SKM-1 (cell line): ENCODE measurements at regions not wholly inside any gene's neighbourhood (a gene's known extent, or its start where the extent isn't known, plus 50 kb on each side); places are given as distances from the start of the nearest gene placed in this dataset.
A peak's percentile ranks its signal among the peaks of the same experiment; 100 is the strongest.

Experiments
- DNase-seq: peaks from one replicate; lab custom pipeline; 2025; ENCODE audit not compliant: unreplicated experiment; lab: John Stamatoyannopoulos, UW

DNA sequence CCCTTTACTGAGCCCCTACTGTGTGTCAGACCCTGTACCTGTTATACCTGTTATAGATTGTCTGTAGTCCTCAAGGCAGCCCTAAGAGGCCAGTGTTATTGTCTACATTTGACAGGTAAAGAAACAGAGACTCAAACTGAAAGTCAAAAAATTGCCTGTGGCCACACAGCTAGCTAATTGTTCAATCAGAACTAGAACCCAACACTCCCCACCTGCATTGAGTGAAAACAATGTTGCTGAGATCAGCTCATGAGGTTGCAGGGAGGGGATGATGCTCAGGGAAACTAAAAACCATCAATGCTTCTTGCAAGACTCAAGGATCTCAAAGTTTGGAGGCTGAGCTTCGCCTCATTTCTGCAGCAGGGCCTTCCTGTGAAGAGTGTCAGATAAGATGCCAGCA is 109.5 kb upstream of the LMO4 start:
- DNase-seq, result no peak

DNA sequence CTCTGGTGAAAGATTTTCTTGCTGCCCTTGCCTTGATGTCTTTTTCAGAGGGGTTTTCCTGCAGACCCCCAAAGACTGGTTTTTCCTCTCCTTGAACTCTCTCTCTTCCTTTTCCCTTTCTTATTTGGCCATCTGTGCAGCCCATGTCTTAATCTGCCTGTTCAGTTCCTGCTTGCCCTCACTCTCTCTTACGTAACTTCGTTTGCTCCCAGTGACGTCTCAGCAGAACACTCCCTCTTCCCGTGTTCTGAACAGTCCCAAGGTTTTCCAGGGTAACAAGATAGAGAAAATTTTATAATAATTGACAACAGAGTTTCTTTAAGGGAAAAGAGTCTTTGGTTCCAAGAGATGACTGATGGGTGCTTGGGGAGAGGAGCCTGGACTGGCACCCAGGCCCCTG is 109.1 kb upstream of the LMO4 start:
- DNase-seq, result no peak

DNA sequence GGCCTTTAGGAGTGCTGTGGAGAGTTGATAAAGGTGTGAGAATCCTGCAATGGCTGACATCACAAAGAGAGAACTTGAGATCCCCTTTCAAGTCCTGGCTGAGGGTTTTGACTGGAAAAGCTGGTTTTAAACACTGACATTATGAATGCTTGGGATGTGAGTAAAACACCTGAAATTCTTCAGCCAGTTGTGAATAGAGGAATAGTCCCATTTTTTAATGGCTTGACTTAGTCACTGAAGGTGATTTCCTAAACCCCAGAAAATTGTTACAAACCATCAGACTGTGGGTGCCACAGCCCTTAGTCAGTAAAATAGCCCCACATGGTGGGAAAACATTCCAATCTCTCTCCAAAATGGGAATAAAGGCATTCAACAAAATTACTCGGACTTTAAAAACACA is 107.7 kb upstream of the LMO4 start:
- DNase-seq, result no peak

DNA sequence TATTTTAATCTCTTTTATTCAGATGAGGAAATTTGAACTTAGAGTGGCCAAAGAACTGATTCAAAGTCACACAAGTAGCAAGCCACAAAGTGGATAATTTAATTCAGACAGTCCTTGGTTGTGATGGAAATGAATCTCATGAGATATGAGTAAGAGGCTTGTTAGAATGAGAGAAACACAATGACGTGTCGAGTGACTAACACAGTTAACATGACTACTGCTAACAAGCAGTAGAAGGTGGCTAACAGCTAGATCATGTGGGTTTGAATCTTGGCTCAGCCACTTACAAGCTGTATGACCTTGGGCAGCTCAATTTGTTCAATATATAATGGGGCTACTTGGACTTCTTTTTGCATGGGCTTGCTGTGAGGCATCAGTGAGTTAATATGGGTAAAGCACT is 104.5 kb upstream of the LMO4 start:
- DNase-seq, result no peak

DNA sequence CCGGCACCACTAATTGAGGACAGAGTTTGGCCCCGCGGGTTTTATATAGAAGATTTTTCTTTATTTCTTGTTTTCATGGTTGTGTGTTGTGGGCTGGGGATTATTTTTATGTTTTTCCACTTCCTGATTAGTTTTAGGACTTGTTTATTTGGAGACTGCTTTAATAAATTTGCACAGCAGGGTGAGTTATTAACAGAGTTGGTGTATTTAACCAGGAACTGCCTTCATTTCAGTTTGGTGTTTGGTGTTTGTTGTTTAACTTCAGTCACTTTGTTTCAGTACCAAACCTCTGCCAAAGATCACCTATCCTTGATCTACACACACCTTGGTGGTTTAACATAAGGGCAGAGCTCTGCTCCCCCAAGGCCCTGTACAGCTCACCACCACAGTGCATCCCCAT is 103.5 kb upstream of the LMO4 start:
- DNase-seq, result no peak

DNA sequence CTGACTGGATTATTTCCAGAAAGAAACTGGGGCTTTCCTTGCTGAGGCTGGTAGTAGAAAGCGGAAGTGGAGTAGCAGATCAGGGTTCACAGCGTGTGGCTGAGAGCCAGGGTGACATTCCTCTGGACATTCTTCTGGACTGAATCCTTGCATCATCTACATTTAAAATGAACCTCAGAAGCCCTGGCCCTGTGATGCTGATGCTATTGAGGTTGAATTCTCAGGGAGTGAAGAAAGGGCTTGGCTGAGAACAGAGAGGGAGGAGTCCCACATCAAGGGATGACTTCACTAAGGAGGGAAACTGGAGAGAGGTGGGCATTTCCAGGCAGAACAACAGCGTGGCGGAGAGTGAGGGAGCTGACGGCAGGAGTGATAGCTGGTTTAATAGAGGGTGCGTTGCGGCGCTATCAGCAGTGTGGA is 102.3 kb upstream of the LMO4 start:
- DNase-seq, result peak; percentile 21

DNA sequence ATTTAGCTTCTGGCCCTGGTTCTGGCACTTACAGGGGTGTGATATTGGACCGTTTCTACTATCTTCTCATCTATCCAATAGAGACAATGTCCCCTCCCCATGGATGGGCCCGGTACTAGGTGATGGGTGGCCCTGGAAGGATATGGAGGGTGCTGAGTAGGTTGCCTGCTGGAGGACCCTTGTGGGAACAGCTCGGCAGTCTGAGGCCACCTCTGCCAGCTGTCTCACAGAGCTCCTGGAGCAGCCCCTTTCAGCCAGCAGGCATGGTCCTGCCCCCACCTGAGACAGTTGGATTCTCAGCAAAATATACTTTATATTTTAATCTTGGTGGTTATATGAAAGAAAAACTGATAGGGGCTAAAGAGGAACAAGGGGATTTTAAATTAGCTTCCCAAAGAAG is 101.0 kb upstream of the LMO4 start:
- DNase-seq, result no peak

DNA sequence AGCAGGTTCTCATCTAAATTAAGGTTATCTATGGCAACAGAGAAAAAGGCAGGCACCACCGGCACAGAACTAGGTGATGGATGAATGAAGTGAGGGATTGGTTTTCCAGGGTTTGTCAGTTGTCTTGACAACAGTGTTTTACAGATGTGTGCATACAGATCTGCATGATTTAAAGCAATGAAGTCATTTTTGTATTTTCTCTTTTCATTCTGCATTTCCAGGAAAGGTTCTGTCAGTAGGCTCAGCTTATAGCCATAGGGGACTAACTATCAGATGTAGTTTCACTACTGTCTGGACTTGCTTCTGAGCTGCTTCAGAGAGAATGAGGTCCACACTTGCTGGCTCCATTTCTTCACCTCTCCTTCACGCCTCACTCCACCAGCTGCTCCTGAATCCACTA is 98.2 kb upstream of the LMO4 start:
- DNase-seq, result no peak

DNA sequence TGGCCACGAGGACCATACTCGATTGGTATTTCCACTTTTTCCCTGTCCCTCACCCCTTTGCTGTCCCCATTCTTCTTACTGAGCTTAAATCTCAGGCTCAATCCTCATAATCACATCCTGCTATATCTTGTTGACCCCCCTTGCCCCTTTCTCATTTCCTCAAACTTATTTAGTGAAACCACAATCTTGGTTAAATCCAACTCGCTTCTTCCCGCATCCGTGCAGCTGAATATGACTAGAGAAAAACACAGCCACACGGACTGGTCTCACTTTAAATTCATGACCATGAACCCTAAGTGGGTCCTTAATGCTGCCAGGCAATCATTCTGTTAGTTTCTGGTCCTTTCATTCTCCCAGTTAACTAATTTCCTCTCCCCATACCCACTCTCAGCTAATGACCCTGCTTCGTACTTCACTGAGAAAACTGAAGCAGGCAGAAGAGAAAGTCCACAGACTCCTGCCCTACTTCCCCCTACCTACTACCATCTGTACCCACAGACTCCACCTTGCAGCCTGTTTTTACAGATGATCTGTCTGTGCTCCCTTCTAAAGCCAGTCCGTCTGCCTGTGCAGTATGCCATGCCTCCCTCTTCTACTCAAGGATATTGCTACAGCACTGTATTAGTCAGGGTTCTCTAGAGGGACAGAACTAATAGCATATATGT is 96.8 kb upstream of the LMO4 start:
- no peak for DNase-seq

DNA sequence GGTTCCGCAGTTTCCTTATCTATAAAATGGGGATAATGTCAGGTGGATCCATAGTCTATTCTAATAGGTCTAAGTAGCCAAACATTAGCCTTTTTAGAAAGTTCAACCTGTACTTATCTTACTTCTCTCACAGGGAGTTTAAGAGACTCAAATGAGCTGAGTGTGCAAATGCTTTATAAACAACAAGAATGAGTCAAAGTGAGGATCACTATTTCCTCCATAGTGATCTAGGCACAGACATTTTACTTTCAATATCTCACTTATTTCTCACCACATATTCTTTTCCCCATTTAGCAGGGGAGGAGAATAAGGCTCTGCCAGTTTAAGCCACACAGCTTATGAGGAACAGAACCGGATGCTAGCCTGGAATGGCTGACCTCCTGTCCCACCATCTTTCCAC is 92.1 kb upstream of the LMO4 start:
- DNase-seq, result no peak

DNA sequence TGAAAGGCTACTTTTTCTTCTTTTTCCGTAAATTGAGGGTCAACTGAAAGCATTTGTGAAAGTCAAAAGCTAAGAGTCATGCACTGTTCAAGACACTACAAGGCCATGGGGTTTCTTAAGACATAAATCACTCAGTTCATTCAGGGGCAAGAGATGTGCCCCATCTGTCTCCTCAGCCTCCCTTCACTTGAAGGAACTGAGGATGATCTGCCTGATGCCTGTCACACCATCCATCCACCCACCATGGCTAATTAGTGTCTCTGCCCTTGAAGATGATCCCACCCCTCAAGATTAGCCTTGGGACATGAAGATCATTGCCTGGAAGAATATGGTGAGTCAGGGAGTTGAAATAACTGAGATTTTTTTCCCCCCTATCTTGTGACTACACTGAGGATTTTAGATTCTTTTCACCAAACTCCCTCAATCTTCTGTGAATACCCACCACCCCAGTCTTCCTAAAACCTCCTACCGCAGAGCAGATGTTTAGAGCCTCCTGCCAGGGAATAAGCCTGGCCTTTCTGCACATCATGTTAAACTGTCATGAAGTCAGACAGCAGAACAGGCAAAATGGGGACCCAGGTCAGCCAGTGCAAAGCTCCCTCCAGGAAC is 88.6 kb upstream of the LMO4 start:
- no peak for DNase-seq

DNA sequence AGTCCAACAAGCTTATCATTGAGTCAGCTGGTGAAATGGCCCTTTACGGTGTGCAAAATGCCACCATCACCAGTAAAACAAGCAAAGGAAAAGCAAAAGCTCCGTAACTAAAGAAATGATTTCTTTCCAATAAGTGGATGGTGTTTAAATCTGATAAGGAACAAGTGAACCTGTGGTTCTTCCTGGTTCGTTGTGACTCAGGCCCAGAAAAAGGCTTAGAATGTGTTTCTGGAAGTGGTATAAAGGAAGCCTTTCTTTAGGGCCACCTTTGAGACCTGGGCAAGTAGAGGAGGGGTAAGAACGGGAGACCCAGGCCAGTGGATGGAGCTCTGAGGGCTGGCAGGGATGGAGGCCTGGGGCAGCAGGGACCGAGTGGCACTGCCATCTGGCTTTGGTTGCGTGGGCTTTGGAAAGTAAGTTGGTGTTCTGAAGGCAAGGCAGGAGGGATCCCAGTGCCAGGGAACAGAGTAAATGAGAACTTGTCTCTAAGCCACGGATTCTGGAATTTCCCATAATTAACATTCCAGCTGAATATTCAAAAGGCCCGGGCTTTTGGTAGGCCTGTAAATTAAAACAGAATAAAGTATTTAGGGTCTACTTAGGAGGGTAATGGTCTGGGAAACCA is 87.9 kb upstream of the LMO4 start:
- no peak for DNase-seq

DNA sequence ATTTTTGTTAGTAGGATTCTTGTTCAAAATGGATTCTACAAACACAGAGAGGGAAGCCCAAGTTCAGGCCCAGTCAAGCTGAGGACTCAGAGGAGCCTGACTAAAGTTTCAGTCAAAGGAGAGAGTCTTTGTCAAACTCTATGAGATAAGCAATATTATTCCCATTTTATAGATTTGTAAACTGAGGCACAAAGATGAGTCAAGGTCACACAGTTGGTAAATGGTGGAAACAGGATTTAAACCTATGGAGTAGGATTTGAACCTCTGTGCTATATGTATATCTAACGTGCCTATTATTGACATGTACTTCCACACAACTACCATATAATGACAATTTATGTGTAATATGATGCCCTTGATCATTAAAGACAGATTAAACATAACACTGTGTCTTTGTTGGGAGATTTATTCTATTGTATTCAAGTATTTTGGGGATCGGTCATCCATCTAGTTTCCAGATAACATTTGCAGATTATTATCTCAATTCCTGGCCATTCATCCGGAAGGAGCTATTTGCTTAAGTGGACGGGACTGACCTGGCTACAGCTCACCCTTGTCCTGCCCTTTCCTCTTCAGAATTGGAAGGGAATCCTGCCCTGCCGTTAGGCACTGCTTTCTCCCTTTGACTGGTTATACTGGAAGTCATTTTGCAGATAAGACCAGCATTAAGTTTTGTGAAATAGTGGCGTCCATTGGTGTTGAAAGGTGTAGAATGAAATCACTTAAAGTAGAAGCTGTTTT is 86.1 kb upstream of the LMO4 start:
- no peak for DNase-seq

DNA sequence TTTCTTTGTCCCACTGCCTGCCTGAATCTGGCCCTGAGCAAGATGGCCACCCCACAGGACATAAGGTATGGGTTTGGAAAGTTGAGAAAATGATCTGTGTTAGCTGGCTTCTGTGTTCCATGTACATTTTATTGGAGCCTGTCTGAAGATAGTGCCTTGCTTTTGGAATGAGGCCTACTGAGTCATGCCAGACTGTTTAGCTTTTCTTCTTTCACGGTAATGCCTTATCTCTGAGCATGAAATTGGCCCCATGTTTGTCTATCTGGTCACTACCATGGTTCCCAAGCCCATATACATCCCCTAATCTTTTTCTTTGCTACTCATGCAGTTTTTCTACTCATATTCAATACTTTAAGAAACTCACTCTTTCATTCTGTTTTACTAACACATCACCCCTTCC is 85.1 kb upstream of the LMO4 start:
- DNase-seq, result no peak

DNA sequence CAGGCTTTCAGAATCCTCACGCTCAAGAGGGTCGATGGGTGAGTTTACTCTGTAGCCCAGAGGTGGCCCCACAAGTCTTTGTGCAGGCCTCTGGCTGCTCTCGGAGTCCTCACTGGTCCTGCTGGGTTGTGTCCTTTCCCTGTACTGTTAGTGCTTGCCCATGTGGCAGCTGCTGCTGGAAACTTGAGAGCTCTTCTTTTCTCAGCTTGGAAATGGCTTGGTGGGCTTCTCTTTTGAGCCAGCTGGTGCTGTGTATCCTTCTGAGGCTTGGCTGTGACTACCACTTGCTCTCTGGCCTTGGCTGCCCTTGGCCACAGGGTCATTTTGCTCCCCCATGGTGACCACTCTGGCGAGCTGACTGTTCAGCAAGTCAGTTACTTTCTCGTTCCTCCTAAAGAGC is 82.2 kb upstream of the LMO4 start:
- DNase-seq, result no peak

DNA sequence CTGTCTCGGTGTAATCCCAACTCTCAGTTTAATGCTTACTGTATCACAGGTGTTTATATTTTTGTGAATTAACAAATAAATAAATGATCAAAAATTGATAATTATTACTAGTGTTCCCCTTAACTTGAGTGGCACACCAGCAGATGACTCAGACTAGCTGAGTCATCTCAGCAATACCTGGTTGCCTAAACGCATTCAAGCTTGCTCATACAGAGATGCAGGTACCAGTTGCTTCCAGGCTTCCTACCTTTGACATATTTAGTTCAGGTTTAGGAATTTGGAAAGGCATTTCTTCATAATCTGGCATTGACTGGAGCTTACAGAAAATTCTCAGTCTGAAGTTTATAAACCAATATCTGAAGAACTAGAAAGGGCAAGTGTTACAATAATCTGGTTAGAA is 78.9 kb upstream of the LMO4 start:
- DNase-seq, result no peak

DNA sequence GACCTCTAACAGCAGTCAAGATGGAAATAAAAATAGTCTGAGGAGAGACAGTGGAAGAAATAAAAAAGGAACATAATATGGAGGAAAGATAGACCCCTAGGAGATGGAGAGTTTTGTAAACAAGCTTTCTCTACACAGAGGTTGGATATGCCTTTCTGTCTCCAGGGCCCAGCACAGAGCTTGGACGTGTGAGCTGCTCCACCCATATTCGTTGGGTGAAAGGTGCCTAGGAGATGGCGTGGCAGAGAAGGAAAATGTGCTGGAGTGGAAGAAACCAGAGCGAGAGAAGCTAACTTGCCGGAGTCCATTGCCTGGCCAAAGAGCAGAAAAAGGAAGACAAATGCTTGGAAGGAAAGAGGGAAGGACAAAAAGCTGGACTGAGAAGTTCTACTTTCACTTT is 78.3 kb upstream of the LMO4 start:
- DNase-seq, result no peak

DNA sequence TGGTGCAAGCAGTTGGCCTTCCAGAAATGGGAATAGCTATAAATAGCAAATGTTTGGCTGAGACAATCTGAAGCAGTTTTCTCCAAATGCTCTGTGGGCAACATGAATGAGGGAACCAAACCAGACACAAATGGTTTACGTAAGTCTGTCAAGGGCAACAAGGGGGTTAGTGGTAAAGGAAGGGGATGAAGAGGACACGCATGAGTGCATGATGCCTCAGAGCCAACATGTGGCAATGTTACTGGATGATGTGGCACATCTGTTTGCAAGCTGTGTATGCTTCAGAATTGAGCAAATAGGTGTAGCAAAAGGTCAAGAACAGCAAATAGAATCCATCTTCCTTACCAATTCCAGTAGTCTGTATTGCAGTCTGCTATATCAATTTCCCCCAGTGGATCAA is 76.3 kb upstream of the LMO4 start:
- DNase-seq, result peak; percentile 64

DNA sequence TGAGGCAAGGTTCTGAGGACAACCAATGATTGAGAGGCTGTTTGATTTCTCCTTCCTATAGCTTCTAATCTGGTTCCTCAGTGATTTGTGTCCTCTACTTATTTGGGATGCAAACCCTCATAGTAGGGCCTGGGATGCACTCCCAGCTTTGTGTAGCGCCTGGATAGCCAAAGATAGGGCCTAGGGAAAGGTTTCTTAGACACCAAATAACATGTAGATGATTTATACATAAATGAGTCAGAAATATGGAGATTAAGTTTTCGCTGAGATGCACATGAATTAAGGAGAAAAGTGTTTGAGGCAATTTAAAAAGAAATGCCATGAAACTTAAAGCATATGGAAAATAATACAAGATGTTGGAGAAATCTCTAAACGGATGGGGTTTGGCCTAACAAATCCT is 66.0 kb upstream of the LMO4 start:
- DNase-seq, result no peak

DNA sequence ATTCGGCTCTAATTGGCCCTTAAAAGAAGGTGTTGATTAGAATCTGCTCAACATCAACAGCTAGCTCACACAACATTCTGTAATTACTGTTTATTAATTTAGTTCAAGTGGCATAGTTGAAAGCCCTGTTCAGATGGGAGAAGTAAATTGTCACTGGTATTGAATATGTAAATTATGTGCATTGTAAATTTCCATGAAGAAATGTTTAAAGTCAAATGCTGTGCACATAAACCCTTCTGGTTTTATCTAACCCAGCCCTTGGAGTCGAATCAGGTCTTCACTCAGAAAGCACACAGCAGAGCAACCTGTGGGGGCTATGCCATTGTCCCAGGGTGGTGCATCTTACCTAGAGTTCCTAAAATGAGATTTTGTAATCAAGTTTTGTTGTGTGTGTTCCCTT is 65.4 kb upstream of the LMO4 start:
- DNase-seq, result no peak

DNA sequence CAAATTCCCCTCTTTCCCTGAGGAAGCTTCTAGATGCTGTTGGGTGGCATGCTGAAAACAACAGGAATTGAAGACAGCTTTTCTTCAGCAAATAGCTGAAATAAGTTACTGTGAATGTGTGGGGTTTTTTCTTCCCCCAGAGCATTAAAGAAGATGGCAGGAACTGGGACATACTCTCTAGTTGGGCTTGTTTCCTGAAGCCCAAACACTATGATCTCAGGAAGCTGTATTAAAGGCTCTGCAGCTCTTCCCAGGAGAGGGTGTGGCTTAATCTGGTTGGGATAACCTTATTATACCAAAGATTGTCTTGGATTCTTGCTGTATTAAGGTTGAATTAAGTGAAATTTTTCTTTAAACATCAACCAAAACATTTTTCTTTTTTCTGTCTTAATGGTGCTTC is 64.9 kb upstream of the LMO4 start:
- DNase-seq, result no peak

DNA sequence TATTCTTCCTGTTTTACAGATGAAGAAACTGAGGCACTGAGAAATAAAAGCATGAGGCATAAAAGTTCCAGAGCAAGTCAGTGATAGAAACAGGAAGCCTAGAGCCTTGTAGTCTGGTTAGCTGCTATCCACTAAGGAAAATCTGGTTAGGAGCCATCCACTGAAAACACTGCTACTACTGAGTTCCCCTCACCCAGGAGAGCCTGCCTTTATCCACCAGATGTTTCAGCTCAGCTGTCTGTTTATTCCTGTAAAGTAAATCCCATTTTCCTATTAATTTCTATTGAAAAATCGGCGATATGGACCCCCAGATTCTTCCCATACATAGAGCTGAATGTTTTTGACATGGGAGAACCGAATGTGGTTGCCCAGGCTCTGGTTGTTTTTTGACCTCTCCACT is 63.7 kb upstream of the LMO4 start:
- no peak for DNase-seq
